ENCODE measurements at regions not wholly inside any gene's neighbourhood (a gene's known extent, or its start where the extent isn't known, plus 50 kb on each side); places are given as distances from the start of the nearest gene placed in this dataset.
A peak's percentile ranks its signal among the peaks of the same experiment; 100 is the strongest.

DNA sequence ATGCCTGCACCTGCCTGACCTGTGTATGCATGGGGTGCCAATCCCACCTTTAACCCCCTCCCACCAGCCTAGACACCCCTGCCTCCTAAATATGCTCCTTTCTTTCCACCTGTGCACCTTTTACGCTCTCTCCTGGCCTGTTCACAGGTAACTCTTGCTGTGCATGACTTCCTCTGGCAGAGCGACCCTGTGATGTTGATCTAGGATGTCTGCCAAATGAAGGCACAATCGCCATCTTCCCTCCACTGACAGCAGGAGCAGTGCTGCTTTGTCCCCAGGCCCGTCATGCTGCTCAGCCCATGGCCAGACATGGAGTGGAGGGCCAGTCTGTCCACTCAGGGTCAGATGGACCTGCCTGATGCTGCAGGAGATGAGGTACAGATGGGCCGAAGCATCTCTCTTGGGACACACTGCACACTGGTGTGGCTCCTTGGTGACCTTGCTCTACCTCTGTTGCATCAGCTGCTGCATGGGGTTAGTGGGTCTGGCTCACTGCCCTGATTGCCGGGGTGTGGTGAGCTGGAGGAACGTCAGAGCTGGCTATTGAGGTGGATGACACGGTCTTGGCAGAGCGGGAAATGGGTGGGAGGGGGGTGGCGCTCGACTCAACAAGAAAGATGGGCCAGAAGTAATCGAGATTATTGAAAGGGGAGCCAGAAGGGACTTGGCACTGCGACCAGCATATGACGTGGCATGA, 101.7 kb upstream of the PITX1 start:
- DNase-seq = no peak

DNA sequence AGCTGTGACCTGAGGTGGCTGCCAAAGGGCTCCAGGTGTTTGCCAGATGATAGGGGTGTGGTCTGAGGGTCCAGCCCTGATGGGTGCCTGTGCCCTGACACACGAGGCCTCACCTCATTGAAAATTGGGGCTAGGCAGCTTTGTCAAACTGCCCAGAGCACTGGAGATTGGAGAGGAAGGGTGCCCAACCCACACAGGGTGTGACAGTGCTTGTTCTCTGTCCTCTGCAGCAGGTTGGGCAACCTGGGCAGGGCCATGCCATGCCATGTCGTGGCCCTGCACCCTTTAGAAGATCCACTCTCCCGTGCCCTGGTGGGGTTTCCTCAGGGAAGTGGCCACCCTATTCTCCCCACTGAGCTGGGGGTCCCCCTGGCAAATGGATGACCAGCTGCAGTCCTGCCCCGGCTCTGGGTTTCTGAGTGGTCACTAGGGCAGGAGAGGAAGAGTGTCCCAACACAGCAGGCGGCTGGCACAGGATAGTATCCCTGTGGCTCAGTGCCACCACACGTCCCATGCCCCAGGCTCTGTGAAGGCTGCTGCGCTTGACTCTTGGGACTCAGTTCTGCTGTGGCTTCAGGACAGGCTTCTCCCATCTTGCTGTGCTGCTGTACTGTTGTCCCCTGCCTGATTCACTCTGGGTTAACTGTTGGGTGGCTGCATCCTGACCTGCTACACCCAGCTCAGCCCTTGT, 100.8 kb upstream of the PITX1 start:
- DNase-seq = no peak

DNA sequence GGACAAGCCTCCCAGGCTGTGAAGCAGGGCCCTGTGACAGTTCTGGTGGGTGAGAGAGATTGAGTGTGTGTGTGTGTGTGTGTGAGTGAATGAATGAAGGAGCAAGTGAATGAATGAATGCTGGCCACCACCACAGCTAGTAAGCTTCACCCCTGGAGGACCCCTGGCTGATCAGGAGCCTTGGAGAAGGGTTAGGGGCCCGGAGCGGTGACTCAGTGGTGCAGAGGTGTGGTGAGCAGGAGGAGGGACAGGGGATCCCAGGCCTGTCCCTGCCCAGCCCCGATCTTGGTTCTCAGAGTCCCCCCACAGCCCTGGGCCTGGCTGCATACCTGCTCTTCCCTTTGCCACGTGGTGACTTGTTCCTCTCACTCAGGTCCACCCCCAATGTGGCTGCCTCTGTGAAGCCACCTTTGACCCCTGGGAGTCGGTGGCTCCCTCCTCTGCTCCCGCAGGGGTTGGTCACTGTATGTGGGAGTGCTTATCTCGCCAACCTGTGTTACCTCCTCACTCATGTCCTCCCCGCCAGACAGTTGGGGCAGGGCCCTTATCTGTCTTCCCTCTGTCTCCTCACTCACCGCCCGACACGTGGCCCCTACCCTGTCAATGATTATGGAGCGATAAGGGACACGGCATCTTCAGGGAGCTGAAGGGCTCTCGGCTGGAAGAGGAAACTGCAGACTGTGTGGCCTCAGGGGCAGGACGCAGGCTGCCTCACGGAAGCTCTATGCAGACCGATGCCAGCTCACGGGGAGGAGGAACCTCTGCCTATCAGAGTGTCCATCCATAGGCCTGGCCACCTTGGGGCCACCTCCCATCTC, 99.9 kb upstream of the PITX1 start:
- no peak for DNase-seq

DNA sequence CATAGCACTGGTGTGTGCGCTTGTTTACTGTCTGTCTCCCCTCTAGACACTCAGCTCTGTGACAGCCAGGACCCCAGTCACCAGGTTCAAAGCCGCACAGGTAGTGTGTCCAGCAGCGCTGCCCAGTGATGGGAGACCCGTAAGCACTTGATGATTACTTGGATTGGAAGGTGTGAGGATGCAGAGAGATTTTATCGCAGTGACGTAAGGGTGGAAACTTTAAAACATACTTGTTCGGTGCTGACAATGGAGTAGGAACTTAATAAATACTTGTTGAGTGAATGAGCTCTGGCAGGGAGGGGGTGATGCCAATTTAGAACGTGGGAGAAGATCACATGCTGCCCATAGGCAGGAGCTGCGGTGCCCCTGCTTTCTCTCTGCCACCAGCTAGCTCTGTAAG, 99.2 kb upstream of the PITX1 start:
- no peak for DNase-seq

DNA sequence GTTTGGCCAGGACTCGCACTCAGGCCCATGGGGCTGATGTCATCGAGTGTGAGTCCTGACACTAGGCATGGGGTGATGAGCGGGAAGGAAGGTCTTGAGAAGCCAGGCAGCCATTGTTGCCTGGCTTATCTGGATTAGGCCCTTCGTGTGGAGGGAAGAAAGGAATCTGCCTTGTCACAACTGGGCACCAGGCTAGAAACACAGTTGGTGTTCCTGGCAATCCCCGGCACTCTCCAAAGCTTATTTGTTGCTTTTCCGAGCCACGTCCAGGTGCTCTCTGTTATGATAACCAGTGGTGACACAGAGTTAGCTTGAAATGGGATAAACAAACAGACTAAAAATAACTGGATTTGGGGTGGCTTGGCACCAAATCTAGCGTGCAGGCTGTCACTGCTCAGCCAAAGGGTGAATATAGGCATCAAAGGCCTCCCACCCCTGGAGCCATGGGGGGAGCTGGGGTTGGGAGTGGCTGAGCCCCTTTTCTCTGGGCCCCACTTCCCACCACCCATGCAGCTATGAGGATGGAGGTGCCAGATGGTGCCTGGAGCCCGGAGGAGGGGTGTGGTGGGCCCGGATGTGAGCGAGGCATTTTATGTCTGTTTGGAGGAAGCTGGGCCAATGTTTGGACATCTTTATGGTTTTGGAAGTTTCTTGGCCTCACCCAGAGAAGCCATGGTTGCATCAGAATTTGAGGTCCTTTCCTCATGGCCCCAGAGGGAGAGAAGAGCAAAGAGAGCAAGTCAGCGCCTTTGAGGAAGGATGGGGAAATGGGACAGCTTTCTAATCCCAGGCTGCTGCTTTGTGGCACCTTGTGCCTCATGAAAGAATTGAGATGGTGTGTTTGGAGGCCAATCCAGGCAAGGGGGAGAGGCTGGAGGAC, 98.0 kb upstream of the PITX1 start:
- DNase-seq = no peak

DNA sequence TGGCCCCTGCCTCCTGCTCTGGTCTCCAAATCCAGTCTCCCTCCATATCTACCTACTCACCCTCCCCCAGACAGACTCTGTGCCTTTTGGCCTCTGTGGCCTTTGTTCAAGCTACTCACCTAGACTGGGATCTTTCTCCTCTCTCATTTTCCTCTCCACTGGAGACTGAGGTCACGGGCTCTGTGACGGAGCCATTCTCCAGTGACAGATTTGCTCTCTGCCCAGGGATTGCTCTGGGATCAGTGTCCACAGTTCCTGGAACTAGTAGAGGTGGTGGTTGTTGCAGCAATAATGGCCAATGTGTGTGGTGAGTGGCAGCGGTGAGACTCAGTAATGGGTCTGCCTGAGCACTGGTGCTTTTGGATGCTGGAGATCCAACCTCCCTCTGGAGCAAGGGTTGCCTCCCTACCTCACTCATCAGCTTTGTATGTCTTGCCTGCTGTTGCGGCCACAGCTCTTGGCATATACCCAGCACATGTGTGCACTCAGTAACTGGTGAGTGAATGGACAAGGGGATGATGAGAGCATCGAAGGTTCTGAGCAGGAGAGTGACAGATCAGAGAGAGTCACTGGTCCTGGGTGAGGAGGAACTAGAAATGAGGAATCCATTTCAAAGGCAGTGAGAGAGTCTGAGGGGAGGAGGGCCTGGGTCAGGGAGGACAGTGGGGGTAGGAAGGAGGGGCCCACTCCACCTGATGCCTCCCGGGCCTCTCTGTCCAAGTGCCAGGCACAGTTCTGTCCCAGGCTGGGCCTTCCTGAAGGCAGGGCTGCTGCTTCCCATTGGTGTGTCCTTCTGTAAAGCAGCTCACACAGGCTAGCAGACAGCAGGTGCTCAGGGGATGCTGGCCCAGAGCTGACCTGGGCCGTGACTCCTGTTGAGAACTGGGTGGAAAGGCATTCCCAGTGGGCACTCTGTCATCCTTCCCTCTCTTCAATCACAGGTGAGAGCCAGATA, 96.5 kb upstream of the PITX1 start:
- DNase-seq = no peak

DNA sequence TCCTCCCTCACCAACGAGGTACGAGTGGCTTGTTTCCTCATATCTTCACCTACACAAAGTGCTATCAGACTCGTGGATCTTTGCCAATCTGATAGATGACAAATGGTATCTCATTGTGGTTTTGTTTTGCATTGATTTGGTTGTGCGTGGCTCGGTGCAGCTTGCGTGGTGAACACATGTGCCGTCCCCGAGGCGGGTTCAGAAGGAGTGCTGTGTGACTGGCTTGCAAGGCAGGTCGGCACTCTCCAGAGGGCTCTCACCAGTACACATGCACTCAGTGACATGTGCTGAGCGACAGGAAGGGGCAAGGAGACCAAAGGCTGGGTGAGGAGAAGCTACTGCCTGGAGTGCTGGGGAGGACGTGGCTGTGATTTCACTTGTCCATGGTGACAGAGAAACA, 95.3 kb upstream of the PITX1 start:
- no peak for DNase-seq

DNA sequence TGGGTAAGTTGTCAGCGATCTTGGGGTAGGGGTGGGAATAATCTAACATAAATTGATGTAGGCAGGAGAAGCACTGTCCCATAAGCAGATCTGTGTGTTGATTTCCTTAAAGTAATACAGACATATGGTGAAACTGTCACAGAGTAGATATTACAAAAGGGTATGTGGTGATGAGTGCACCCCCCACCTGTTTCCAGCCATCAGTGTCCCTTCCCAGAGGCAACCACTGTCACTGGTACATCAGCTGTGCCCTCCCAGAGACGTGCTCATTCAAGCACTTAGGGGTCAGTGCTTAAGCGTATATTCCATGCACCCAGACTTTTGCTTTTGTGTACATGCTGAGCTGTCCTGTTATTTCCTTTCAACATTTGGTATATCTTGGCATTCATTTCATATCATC, 94.3 kb upstream of the PITX1 start:
- no peak for DNase-seq

DNA sequence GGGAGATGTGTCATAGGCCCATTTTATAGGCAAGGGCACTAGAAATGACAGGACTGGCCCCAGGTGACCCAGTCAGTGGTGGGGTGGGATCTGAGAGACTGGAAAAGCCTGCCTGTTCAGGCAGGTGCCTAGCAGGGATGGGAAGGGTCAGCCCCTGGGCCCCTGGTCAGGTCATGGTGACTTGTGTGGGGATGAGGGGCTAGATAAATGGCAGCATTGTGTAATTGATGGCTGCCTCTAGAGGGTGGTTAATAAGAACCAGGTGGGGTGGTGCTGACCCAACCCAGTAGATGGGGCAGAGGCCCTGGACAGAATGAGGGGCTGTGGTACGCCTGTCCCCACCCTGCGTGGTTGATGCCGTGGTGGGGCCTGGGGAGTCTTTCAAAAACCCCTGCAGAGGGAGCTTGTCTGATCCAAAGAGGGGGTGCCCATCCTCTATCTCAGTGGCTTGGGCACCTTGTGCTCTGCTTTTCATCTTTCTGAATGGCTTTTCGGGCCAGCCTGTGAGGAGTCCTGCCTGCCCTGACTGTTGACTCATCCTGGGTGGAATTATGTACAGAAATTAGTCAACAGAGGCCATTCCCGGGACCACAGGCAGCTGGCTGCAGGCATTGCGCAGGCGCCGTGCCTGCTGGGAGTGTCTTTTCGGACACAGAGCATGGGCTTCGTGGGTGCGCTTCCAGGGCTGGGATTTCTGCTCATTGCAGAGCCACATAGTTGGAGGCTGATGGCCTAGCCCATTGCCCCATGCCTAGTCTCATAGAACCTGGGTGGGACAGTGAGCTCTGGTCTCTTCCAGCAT, 93.6 kb upstream of the PITX1 start:
- peak; percentile 34 for DNase-seq

DNA sequence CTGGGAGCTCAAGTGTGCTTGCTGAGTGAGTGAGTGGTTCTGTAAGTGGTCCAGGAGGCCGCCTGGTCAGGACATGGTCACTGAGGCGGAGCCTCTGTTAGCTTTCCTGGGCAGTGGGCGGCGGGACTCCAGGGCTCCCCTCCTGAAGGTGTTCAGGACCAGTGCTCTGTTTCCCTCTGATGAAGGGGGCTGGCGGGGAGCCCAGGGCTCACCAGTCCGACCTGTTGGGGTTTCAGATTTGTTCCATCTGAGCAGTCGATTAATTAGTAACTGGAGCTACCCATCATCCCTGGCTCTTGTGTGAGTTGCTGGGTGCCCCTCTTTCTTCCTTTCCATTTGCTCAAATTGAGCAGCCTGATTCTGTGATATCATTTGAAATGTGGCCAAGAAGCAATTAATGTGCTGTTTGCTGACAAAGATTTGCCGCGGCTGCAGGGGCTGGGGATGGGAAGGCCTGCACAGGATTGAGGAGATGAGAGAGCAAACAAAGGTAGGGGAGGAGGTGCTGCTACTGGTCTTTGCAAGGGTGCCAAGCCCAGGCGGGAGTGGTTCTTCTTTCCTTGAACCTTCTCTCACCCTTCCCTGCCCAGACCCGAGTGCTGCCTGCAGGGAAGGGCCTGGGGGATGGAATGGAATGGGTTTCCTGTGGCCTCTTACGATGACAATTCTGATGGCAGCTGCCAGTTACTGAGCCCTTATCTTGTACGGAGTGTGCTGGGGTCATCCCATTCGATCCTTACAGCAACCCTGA, 92.8 kb upstream of the PITX1 start:
- no peak for DNase-seq

DNA sequence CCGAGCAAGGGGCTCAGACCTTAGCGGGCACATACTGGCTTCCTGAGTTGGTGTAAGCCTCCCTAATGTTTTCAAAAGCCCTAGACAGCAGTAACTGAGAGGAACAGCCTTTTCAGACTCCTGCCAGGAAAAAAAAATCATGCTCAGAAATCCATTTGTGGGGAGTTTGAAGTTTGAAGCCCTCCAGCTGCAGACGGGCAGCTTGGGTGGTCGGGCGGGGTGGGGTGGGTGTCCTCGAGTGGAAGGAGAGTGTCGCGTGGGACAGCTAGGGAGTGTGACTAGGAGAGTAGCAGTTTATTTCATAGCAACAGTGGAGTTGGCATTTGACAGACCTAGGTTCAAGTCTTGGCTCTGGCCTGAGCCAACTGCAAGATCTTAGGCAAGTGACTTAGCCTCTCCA, 90.7 kb upstream of the PITX1 start:
- no peak for DNase-seq

DNA sequence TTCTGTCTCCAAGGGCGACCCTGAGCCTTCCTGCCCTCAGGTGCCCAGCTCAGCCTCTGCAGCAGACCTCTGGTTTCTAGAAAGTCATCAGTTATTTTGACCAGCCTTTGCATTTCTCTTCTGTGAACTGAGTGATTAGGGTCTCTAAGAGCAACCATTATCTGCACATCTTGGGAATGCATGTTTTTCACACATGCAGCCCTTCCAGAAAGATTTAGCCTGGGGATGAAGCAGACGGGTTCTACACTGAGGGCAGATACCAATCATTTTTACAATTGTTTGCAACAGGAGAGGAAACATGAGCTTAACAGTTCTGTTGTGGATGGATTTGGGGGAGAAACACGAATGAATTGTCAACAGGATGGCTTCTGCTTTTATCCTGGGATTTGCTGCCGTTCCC, 90.1 kb upstream of the PITX1 start:
- DNase-seq = no peak

DNA sequence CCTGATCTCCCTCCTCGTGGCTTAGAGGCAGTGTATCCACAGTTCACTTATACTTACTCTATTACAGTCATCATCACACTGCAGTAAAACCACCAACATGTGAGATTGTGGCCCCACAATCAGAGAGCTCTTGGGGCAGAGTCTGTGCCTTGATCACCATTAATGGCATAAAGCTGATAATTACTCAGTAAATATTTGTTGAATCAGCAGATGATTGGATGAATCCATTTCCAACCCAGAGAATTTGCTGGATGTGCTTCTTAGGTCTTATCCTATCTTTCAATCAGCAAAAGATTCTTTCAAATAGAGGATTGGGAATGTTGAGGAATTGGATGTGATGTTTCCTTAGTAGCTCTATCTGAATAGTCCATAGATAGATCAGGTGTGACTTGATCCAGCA, 88.8 kb upstream of the PITX1 start:
- no peak for DNase-seq

DNA sequence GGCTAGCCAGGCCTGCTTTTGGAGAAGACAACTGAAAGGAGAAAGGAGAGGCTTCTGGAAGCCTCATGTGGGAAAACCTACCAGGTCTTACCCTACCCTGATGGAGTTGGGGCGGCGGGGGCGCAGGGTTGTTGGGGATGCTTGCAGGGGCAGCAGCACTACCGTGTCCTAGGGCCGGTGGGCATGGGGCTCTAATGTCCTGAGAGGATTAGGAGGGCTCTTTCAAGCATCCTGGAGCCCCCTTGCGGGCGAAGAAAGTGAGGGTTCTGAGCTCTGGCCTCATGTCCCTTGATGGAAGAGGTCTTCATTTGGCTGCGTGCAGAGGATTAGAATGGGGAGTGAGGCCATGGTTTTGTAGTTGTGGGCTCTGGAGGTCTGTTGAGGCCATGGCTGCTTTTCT, 86.9 kb upstream of the PITX1 start:
- no peak for DNase-seq

DNA sequence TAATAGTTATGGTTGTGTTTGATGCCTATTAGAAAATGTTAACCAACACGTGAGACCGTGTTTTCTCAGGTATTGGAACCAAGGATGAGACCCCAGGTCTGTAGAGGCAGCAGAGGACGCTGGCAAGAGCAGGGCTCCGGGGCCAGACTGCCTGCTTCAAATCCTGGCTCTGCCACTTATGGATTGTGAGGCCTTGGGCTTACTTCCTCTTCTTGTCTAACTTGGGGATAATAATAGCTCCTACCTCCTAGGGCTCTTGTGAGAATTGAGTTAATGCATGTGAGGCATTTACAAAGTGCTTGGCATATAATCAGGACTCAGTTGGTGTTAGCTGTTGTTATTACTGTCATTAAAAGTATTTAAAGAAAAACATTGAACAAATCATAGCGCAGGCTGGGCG, 85.5 kb upstream of the PITX1 start:
- peak; percentile 8 for DNase-seq

DNA sequence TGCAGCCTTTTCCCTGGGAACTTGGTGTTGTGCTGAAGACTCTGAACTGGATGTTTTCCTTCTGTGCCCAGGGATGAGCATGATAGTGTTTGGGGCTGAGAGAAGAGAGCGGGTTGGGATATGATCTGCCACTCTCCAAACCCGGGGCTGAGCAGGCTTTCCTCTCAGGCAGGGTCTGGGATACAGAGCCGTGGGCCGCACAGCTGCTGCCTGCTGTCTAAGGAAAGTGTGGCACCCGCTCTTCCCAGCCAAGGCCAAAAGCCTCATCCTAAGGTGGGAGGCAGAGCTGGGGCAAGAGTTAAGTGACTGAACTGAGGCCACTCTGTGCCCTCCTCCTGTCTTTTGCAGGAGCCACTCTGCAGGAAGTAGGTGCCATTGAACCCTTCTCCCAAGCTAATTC, 83.6 kb upstream of the PITX1 start:
- DNase-seq = no peak

DNA sequence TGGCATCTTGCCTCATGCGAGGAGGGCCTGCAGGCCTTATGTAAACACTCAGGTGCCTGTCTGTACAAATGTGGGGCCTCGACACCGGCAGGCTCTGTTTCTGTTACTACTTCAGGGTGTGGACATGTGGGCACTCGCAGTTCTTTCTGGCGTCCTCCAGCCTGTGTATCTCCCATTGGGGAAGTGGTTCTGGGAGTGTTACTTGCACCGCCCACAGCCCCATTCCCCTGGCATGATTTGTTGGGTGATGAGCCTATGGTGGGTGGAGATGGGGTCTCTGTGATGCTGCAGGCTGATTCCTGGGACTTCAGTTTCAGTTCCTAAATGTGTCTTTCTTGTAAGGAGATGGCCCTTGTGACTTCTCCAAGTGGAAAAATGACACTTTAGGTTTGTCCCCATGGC, 82.1 kb upstream of the PITX1 start:
- DNase-seq = no peak

DNA sequence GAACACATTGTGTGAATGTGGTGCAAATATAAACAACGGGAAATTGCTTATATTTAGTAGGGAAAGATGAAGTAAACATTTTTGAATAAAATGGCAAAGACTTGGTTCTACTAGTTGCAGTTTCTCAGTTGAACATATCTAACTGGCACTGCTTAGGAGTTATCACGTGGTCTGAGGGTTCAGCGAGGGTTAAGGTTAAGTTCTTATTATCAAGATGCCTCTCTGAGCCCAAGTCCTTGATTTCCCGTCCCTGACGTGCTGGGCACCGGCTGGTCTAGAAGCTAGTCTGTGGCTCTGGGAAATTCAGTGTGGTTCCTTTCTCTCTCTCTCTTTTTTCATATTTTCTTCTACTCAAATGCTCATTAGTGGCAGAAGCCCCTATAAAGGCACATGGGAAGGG, 81.6 kb upstream of the PITX1 start:
- no peak for DNase-seq

DNA sequence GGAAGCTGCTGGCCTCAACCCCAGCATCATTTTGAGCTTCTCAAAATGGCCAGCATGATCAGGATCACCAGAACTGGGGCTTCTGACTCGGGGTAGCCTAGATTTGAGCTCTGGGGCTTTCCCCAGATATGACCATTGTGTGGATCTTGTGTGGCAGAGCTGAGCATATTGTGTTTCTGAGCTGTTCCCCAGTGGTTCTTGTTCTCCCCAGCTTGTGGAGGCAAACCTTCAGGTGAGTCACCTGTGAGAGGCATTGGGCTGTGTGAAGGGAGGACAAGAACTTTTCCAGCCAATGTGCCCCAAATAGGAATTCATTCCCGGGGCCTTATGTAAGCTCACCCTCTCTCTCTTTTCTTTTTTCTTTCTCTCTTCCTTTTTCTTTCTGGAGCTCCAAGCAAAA, 80.7 kb upstream of the PITX1 start:
- DNase-seq = no peak

Data from fibroblast of skin of back (primary cell).